ENCODE measurements at regions not wholly inside any gene's neighbourhood (a gene's known extent, or its start where the extent isn't known, plus 50 kb on each side); places are given as distances from the start of the nearest gene placed in this dataset.

GRCh38 chr19:28843761-28844492, 369.0 kb downstream of the UQCRFS1 start:
- H3K4me1 ChIP-seq (ENCODE audit: control insufficient read depth, insufficient read depth, low read length) = no peaks in the 10 kb centered on the region
- peaks cover 2% of the 10 kb centered on the region; the same call in 1 of the 2 replicates for H3K9me3 ChIP-seq (ENCODE audit: control insufficient read depth, insufficient read depth, low read depth, low read length)
- no peak overlapping the region for H3K4me3 ChIP-seq (ENCODE audit: low read depth, low read length)
- CTCF ChIA-PET = interaction anchor here (0.5 to 1.0 kb wide), 3 partner anchors 12 to 450 kb away, joined by 3 to 4 read pairs (median 3); no protein-coding TSS in a partner anchor
- H3K36me3 ChIP-seq (ENCODE audit: control insufficient read depth in 2 of 2, insufficient read depth in 1 of 2, low read length in 2 of 2) = peaks cover 0 to 4% of the 10 kb centered on the region in 2 experiments; a peak in 1 of 3 replicates
- TF ChIP-seq MZF1 (tag by site-specific recombination; IDR thresholded peaks at IDR 0.05; ENCODE audit: borderline replicate concordance) = no peak
- TF ChIP-seq IKZF3 (tag by site-specific recombination; IDR thresholded peaks at IDR 0.05) = no peak
- no peak for TF ChIP-seq ZNF785 (tag by site-specific recombination; IDR thresholded peaks at IDR 0.05)
- TF ChIP-seq ZNF624 (tag by site-specific recombination; IDR thresholded peaks at IDR 0.05) = no peak
- no peak for TF ChIP-seq ZNF37A (tag by site-specific recombination; IDR thresholded peaks at IDR 0.05)
- TF ChIP-seq ZBTB20 (tag by site-specific recombination; IDR thresholded peaks at IDR 0.05) = no peak
- TF ChIP-seq WT1 (tag by site-specific recombination; IDR thresholded peaks at IDR 0.05) = no peak
- TF ChIP-seq ZNF585B (tag by site-specific recombination; IDR thresholded peaks at IDR 0.05) = no peak
- TF ChIP-seq ZNF223 (tag by site-specific recombination; IDR thresholded peaks at IDR 0.05) = no peak
- no peak for TF ChIP-seq ZNF138 (tag by site-specific recombination; IDR thresholded peaks at IDR 0.05; ENCODE audit: borderline replicate concordance)
- TF ChIP-seq REPIN1 (tag by site-specific recombination; IDR thresholded peaks at IDR 0.05; ENCODE audit: low read depth) = no peak
- TF ChIP-seq SETDB1 (IDR thresholded peaks at IDR 0.05; ENCODE audit: insufficient read length, low read length) = no peak
- no peak for TF ChIP-seq TCF7L2 (IDR thresholded peaks at IDR 0.05; ENCODE audit: borderline replicate concordance, low read depth, low read length)
- no peak for TF ChIP-seq ZNF658 (tag by site-specific recombination; IDR thresholded peaks at IDR 0.05)
- no peak for TF ChIP-seq ZNF132 (tag by site-specific recombination; IDR thresholded peaks at IDR 0.05; ENCODE audit: borderline replicate concordance)
- TF ChIP-seq ZNF701 (tag by site-specific recombination; IDR thresholded peaks at IDR 0.05) = no peak
- TF ChIP-seq ZNF580 (tag by site-specific recombination; IDR thresholded peaks at IDR 0.05) = no peak
- TF ChIP-seq SP2 (tag by site-specific recombination; IDR thresholded peaks at IDR 0.05) = no peak
- TF ChIP-seq BCL6B (tag by site-specific recombination; IDR thresholded peaks at IDR 0.05) = no peak
- no peak for TF ChIP-seq ZFHX2 (tag by site-specific recombination; conservative IDR thresholded peaks at IDR 0.05)
- POLR2A ChIA-PET = no interaction called here
- no peak overlapping the region for H3K27ac ChIP-seq (ENCODE audit: extremely low read depth, low read depth, low read length)

DNA sequence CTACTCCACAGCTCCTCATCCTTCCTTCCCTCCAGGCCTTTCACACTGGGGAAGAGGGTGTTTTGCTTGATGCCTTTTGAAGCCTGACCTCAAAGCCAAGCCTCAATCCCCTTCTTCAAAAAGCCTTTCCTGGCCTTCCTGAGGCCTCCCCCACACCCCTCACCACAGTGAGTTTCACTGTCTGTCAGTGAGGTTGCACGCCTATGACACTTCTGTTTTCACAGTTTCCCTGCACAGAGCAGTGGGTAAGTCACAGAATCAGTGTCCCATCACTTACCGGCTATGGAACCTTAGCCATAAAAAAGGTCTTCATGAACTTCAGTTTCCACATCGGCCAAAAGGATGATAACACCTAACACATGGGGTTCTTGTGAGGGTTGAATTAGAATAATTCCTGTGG, 371.4 kb downstream of the UQCRFS1 start:
- Histone ChIP-seq H3K4me3 (ENCODE audit: low read depth, low read length) (no peak overlapping the region), H3K27ac (ENCODE audit: extremely low read depth, low read depth, low read length) (no peak overlapping the region), H3K4me1 (ENCODE audit: control insufficient read depth, insufficient read depth, low read length) (no peaks in the 10 kb centered on the region), H3K9me3 (ENCODE audit: control insufficient read depth, insufficient read depth, low read depth, low read length) (peaks cover 2% of the 10 kb centered on the region; the same call in 1 of the 2 replicates), H3K36me3 (ENCODE audit: control insufficient read depth in 2 of 2, insufficient read depth in 1 of 2, low read length in 2 of 2) (peaks cover 0 to 4% of the 10 kb centered on the region in 2 experiments; a peak in 1 of 3 replicates)
- CTCF ChIA-PET = interaction anchor here (1.1 to 1.5 kb wide), 2 partner anchors 17 to 37 kb away, joined by 4 to 5 read pairs; no protein-coding TSS in a partner anchor
- no peak for TF ChIP-seq FEZF1 (tag by site-specific recombination; IDR thresholded peaks at IDR 0.05)
- no peak for TF ChIP-seq ZNF658 (tag by site-specific recombination; IDR thresholded peaks at IDR 0.05)
- TF ChIP-seq ZNF530 (tag by site-specific recombination; IDR thresholded peaks at IDR 0.05; ENCODE audit: low read depth) = no peak
- no peak for TF ChIP-seq ZFP41 (tag by site-specific recombination; IDR thresholded peaks at IDR 0.05; ENCODE audit: borderline replicate concordance)
- TF ChIP-seq ZNF514 (tag by site-specific recombination; IDR thresholded peaks at IDR 0.05) = no peak
- TF ChIP-seq ZSCAN18 (tag by site-specific recombination; IDR thresholded peaks at IDR 0.05) = no peak
- no peak for TF ChIP-seq ZNF146 (tag by site-specific recombination; IDR thresholded peaks at IDR 0.05)
- POLR2A ChIA-PET = no interaction called here
